OCI-LY3 (cell line): ENCODE measurements at regions not wholly inside any gene's neighbourhood (a gene's known extent, or its start where the extent isn't known, plus 50 kb on each side); places are given as distances from the start of the nearest gene placed in this dataset.

Experiments
- H2AFZ ChIP-seq: fragments of 200-600, 300-600 bp; shearing (Covaris generic); 2 replicates; pipeline ENCODE4 v1.6.0; 2014; ENCODE audit warnings: antibody characterized with exemption, low read depth, low read length
- H3K27ac ChIP-seq: fragments of 200-600, 300-600 bp; sonication (generic); 2 replicates; pipeline ENCODE4 v1.5.1; 2014; ENCODE audit warnings: mild to moderate bottlenecking, low read length, moderate library complexity, mixed read lengths
- H3K27me3 ChIP-seq: fragments of 200-600, 300-600 bp; sonication (generic); 2 replicates; pipeline ENCODE4 v1.6.1; 2014; ENCODE audit warnings: low read depth, low read length, mixed read lengths
- H3K36me3 ChIP-seq: fragments of 200-600, 300-600 bp; sonication (generic); replicated peaks from 2 replicates; pipeline ENCODE3; 2014; ENCODE audit warnings: low read depth, low read length, mixed read lengths
- H3K4me1 ChIP-seq: fragments of 300-600, 200-600 bp; sonication (generic); 2 replicates; pipeline ENCODE4 v1.6.1; 2014; ENCODE audit warnings: low read length, mixed read lengths
- H3K4me2 ChIP-seq: fragments of 200-600, 300-600 bp; sonication (generic); 2 replicates; pipeline ENCODE4 v1.6.1; 2014; ENCODE audit warnings: low read length, mixed read lengths
- H3K4me3 ChIP-seq: fragments of 300-600, 200-600 bp; sonication (generic); 2 replicates; pipeline ENCODE4 v1.5.1; 2014; ENCODE audit warnings: antibody characterized with exemption, mild to moderate bottlenecking, low read length, moderate library complexity
- H3K79me2 ChIP-seq: fragments of 300-600, 200-600 bp; shearing (Covaris generic); 2 replicates; pipeline ENCODE4 v1.6.1; 2014; ENCODE audit warnings: mild to moderate bottlenecking, low read length, mixed read lengths
- H3K9ac ChIP-seq: fragments of 300-600, 200-600 bp; shearing (Covaris generic); 2 replicates; pipeline ENCODE4 v1.6.0; 2014; ENCODE audit warnings: mild to moderate bottlenecking, low read length, moderate library complexity
- H3K9me3 ChIP-seq: fragments of 200-600, 300-600 bp; shearing (Covaris generic); 2 replicates; pipeline ENCODE4 v1.6.1; 2014; ENCODE audit warnings: low read length, mixed read lengths; ENCODE audit not compliant: insufficient read depth
- H4K20me1 ChIP-seq: fragments of 200-600, 300-600 bp; sonication (generic); 2 replicates; pipeline ENCODE4 v1.6.1; 2016; ENCODE audit warnings: low read length, mixed read lengths; ENCODE audit not compliant: insufficient read depth
- EZH2phosphoT487 ChIP-seq: fragments of 200-600 bp; shearing (Covaris generic); IDR thresholded peaks from 2 replicates; pipeline ENCODE4 v1.6.1; 2018; ENCODE audit warnings: antibody characterized with exemption, mixed run types, low read depth
- TF ChIP-seq, protein P1 (sequence below): fragments of 200-600, 300-600 bp; sonication (generic); IDR thresholded peaks from 2 replicates; pipeline ENCODE4 v1.5.1; 2014; ENCODE audit warnings: antibody characterized with exemption, low read length, low read depth

DNA sequence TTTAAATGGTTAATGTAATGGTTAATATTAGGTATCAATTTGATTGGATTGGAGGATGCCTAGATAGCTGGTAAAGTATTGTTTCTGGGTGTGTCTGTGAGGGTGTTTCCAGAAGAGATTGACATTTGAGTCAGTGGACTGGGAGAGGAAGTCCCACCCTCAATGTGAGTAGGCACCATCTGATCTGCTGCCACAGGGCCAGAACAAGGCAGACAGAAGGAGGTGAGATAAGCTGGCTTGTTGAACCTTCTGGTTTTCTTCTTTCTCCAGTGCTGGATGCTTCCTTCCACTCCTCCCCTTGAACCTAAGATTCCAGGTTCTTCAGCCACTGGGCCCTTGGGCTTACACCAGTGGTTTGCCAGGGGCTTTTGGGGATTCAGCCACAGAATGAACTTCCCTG is 756.5 kb upstream of the LRFN5 start:
- Histone ChIP-seq H3K4me3 (no peak overlapping the region), H3K9ac (no peak overlapping the region), H3K4me2 (no peak overlapping the region), H3K36me3 (no peaks in the 10 kb centered on the region), H3K4me1 (no peaks in the 10 kb centered on the region), H4K20me1 (no peaks in the 10 kb centered on the region), H3K27me3 (no peaks in the 10 kb centered on the region), H2AFZ (0 out of 2 replicates have a peak overlapping the region, but pooled peaks have one; percentile 54), H3K9me3 (no peaks in the 10 kb centered on the region), H3K27ac (no peak overlapping the region), H3K79me2 (no peaks in the 10 kb centered on the region)
- TF ChIP-seq, protein P1, sequence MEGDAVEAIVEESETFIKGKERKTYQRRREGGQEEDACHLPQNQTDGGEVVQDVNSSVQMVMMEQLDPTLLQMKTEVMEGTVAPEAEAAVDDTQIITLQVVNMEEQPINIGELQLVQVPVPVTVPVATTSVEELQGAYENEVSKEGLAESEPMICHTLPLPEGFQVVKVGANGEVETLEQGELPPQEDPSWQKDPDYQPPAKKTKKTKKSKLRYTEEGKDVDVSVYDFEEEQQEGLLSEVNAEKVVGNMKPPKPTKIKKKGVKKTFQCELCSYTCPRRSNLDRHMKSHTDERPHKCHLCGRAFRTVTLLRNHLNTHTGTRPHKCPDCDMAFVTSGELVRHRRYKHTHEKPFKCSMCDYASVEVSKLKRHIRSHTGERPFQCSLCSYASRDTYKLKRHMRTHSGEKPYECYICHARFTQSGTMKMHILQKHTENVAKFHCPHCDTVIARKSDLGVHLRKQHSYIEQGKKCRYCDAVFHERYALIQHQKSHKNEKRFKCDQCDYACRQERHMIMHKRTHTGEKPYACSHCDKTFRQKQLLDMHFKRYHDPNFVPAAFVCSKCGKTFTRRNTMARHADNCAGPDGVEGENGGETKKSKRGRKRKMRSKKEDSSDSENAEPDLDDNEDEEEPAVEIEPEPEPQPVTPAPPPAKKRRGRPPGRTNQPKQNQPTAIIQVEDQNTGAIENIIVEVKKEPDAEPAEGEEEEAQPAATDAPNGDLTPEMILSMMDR, result no peak
- no peak for TF ChIP-seq EZH2phosphoT487

DNA sequence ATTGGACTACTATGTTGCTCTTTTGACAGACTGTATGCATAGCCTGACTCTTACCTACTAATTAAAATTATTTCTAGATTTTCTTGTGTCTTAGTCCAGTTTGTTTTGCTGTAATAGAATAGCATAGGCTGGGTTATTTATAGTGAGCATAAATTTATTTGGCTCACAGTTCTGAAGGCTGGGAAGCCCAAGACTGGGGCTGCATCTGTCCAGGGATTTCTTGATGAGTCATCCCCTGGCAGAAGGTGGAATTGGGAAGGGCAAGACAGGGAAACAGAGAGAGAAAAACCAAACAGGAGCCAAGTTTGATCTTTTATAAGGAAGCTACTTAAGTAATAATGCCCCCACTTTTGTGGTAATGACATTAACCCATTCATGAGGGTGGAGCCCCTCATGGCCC is 759.2 kb upstream of the LRFN5 start:
- Histone ChIP-seq H3K36me3 (no peaks in the 10 kb centered on the region), H3K4me2 (no peak overlapping the region), H3K27ac (no peak overlapping the region), H3K4me1 (no peaks in the 10 kb centered on the region), H2AFZ (no peak overlapping the region), H3K4me3 (no peak overlapping the region), H3K27me3 (no peaks in the 10 kb centered on the region), H3K9ac (no peak overlapping the region), H4K20me1 (no peaks in the 10 kb centered on the region), H3K79me2 (no peaks in the 10 kb centered on the region), H3K9me3 (no peaks in the 10 kb centered on the region)
- TF ChIP-seq EZH2phosphoT487, result no peak
- TF ChIP-seq, protein P1, result no peak

DNA sequence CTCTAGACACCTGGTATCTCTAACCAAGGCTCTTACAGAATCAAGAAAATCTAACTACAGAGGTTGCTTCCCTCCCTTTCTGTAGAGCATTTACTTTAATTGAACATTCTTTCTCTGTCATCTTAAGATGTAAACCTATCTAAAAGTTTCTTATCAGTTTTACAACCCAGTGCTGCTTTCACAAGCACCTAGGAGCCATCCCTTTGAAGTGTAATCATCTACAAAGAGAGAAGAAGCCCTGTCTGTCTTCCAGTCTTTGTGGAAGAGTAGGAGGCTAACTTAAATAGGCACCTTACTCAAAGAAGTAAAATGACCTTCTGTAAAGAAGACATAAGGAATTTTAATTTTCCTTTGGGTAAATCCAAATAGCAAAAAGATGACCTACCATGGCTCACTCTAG is 763.9 kb upstream of the LRFN5 start:
- no peak for TF ChIP-seq EZH2phosphoT487
- TF ChIP-seq, protein P1, result no peak
- Histone ChIP-seq H3K79me2 (no peaks in the 10 kb centered on the region), H3K27ac (no peak overlapping the region), H3K4me1 (no peaks in the 10 kb centered on the region), H3K4me2 (no peak overlapping the region), H3K9me3 (no peaks in the 10 kb centered on the region), H3K9ac (no peak overlapping the region), H3K27me3 (no peaks in the 10 kb centered on the region), H3K4me3 (no peak overlapping the region), H4K20me1 (no peaks in the 10 kb centered on the region), H2AFZ (no peak overlapping the region), H3K36me3 (no peaks in the 10 kb centered on the region)

DNA sequence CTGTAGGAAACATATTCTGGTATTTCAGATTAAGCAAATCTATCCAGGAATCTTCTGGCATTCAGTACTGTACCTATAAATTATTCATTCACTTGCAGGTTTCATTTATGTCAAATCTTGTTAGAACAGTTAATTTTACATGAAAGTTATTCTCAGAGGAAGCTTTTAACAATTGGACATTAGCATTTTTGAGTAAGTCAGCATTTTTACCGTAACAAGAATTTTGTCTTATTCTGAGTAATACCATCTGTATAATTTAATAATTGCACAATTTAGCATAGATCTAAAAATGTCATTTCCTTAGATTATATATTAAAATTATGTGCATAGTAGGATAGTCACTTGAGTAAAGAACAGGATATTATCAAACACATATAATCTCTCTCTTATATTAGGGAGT is 764.8 kb upstream of the LRFN5 start:
- H3K4me1 ChIP-seq, result no peaks in the 10 kb centered on the region
- H4K20me1 ChIP-seq, result no peaks in the 10 kb centered on the region
- no peaks in the 10 kb centered on the region for H3K9me3 ChIP-seq
- H3K4me3 ChIP-seq, result no peak overlapping the region
- no peak overlapping the region for H3K27ac ChIP-seq
- H2AFZ ChIP-seq, result no peak overlapping the region
- no peak overlapping the region for H3K9ac ChIP-seq
- no peaks in the 10 kb centered on the region for H3K27me3 ChIP-seq
- no peak for TF ChIP-seq EZH2phosphoT487
- TF ChIP-seq, protein P1, result no peak
- H3K4me2 ChIP-seq, result no peak overlapping the region
- no peaks in the 10 kb centered on the region for H3K36me3 ChIP-seq
- no peaks in the 10 kb centered on the region for H3K79me2 ChIP-seq
